Mesothelial cell of epicardium (in vitro differentiated cells): ENCODE measurements at regions not wholly inside any gene's neighbourhood (a gene's known extent, or its start where the extent isn't known, plus 50 kb on each side); places are given as distances from the start of the nearest gene placed in this dataset.

Experiments
- DNase-seq, 2 experiments: peaks; one replicate each; pipeline ENCODE4 v3.0.0; 2021; ENCODE audit warnings: low spot score in 2 of 2; ENCODE audit not compliant: unreplicated experiment in 2 of 2
- H3K27ac Mint-ChIP-seq: 2 replicates; pipeline ENCODE4 v1.8.0; 2021; ENCODE audit warnings: mixed read lengths
- H3K27me3 Mint-ChIP-seq: 2 replicates; pipeline ENCODE4 v1.8.0; 2021; ENCODE audit warnings: low read depth, mixed read lengths
- H3K36me3 Mint-ChIP-seq: 2 replicates; pipeline ENCODE4 v1.8.0; 2021; ENCODE audit warnings: mixed read lengths
- H3K4me1 Mint-ChIP-seq: 2 replicates; pipeline ENCODE4 v1.8.0; 2021; ENCODE audit warnings: mixed read lengths
- H3K4me3 Mint-ChIP-seq: 2 replicates; pipeline ENCODE4 v1.8.0; 2021; ENCODE audit warnings: mild to moderate bottlenecking, moderate library complexity, mixed read lengths
- H3K9me3 Mint-ChIP-seq: 2 replicates; pipeline ENCODE4 v1.8.0; 2021; ENCODE audit warnings: mixed read lengths
- CTCF ChIP-seq: fragments of 200-600 bp; sonication (generic); IDR thresholded peaks from one replicate; pipeline ENCODE4 v1.5.0; 2021; ENCODE audit warnings: antibody characterized with exemption; ENCODE audit not compliant: unreplicated experiment

- Mint-ChIP-seq H3K36me3 (no peaks in the 10 kb centered on the region), H3K4me1 (peaks cover 10% of the 10 kb centered on the region), H3K27me3 (no peaks in the 10 kb centered on the region), H3K9me3 (peaks cover 7% of the 10 kb centered on the region), H3K4me3 (no peak overlapping the region), H3K27ac (no peak overlapping the region)
- DNase-seq, result no peak
- TF ChIP-seq CTCF, result no peak
These were observed 2468.6 kb downstream of the PCDH7 start for GRCh38 chr4:33188733-33189132.

GRCh38 chr4:33189169-33189568 lies 2469.0 kb downstream of the PCDH7 start:
- H3K27me3 Mint-ChIP-seq, result no peaks in the 10 kb centered on the region

GRCh38 chr4:33193109-33193508 lies 2472.9 kb downstream of the PCDH7 start:
- no peak for TF ChIP-seq CTCF
- H3K36me3 Mint-ChIP-seq, result no peaks in the 10 kb centered on the region
- H3K27me3 Mint-ChIP-seq, result no peaks in the 10 kb centered on the region
- no peak overlapping the region for H3K4me3 Mint-ChIP-seq
- DNase-seq, result no peak
- H3K27ac Mint-ChIP-seq, result no peak overlapping the region
- peaks cover 2% of the 10 kb centered on the region for H3K9me3 Mint-ChIP-seq
- H3K4me1 Mint-ChIP-seq, result no peaks in the 10 kb centered on the region

More at GRCh38 chr4:33189169-33189568, 2469.0 kb downstream of the PCDH7 start:
- DNase-seq, result no peak
- Mint-ChIP-seq H3K9me3 (peaks cover 3% of the 10 kb centered on the region), H3K27ac (no peak overlapping the region), H3K36me3 (no peaks in the 10 kb centered on the region), H3K4me3 (no peak overlapping the region), H3K4me1 (peaks cover 10% of the 10 kb centered on the region)
- TF ChIP-seq CTCF, result no peak

GRCh38 chr4:33200377-33200776 lies 2480.2 kb downstream of the PCDH7 start:
- no peak for TF ChIP-seq CTCF
- H3K36me3 Mint-ChIP-seq, result peaks cover 2% of the 10 kb centered on the region
- H3K4me1 Mint-ChIP-seq, result no peaks in the 10 kb centered on the region
- no peak overlapping the region for H3K4me3 Mint-ChIP-seq
- H3K9me3 Mint-ChIP-seq, result peaks cover 20% of the 10 kb centered on the region
- no peak for DNase-seq
- no peak overlapping the region for H3K27ac Mint-ChIP-seq
- H3K27me3 Mint-ChIP-seq, result no peaks in the 10 kb centered on the region

GRCh38 chr4:33218238-33218637 lies 2498.1 kb downstream of the PCDH7 start:
- no peak for DNase-seq
- peak overlapping the region; percentile 72 for H3K27ac Mint-ChIP-seq
- H3K9me3 Mint-ChIP-seq, result peaks cover 5% of the 10 kb centered on the region
- no peaks in the 10 kb centered on the region for H3K27me3 Mint-ChIP-seq
- H3K36me3 Mint-ChIP-seq, result no peaks in the 10 kb centered on the region
- H3K4me1 Mint-ChIP-seq, result peaks cover 13% of the 10 kb centered on the region
- H3K4me3 Mint-ChIP-seq, result no peak overlapping the region
- TF ChIP-seq CTCF, result no peak

GRCh38 chr4:33226133-33226532 lies 2506.0 kb downstream of the PCDH7 start:
- Mint-ChIP-seq H3K4me1 (no peaks in the 10 kb centered on the region), H3K9me3 (peaks cover 12% of the 10 kb centered on the region), H3K27ac (no peak overlapping the region), H3K36me3 (peaks cover 4% of the 10 kb centered on the region), H3K27me3 (no peaks in the 10 kb centered on the region), H3K4me3 (no peak overlapping the region)
- no peak for TF ChIP-seq CTCF
- DNase-seq, result no peak
